GM21529 (cell line): ENCODE measurements at regions not wholly inside any gene's neighbourhood (a gene's known extent, or its start where the extent isn't known, plus 50 kb on each side); places are given as distances from the start of the nearest gene placed in this dataset.
"Not testable (repeated sequence)": the region's sequence is repeated elsewhere in the genome, so short reads cannot be mapped to it uniquely, and the experiment has no call there.

Experiments used
- ATAC-seq: cut with Tn5 transposase; IDR thresholded peaks from one replicate; pipeline ENCODE4 v1.9.1; 2021; ENCODE audit not compliant: unreplicated experiment

- ATAC-seq = no peak
Observed at GRCh38 chr12:58695263-58695662, 225.0 kb downstream of the LRIG3 start.

GRCh38 chr12:58701536-58701935, 218.8 kb downstream of the LRIG3 start:
- no peak for ATAC-seq

- no peak for ATAC-seq
Observed at GRCh38 chr12:58703866-58704265, 216.4 kb downstream of the LRIG3 start.

- not testable (repeated sequence) for ATAC-seq
Observed at GRCh38 chr12:58704770-58705169, 215.5 kb downstream of the LRIG3 start.

- ATAC-seq = no peak
Observed at GRCh38 chr12:58710901-58711300, 209.4 kb downstream of the LRIG3 start.

- ATAC-seq = no peak
Observed at GRCh38 chr12:58711974-58712373, 208.3 kb downstream of the LRIG3 start.

GRCh38 chr12:58712976-58713375, 207.3 kb downstream of the LRIG3 start:
- ATAC-seq = no peak

- no peak for ATAC-seq
Observed at GRCh38 chr12:58719161-58719560, 201.1 kb downstream of the LRIG3 start.

GRCh38 chr12:58720421-58720820, 199.9 kb downstream of the LRIG3 start:
- no peak for ATAC-seq

- no peak for ATAC-seq
Observed at GRCh38 chr12:58725400-58726105, 194.8 kb downstream of the LRIG3 start.

- no peak for ATAC-seq
Observed at GRCh38 chr12:58727521-58727920, 192.8 kb downstream of the LRIG3 start.

GRCh38 chr12:58728397-58728796, 191.9 kb downstream of the LRIG3 start:
- ATAC-seq = no peak

- no peak for ATAC-seq
Observed at GRCh38 chr12:58731096-58731495, 189.2 kb downstream of the LRIG3 start.

- no peak for ATAC-seq
Observed at GRCh38 chr12:58732894-58733293, 187.4 kb downstream of the LRIG3 start.

GRCh38 chr12:58741226-58741625, 179.1 kb downstream of the LRIG3 start:
- ATAC-seq = no peak

- no peak for ATAC-seq
Observed at GRCh38 chr12:58745348-58746125, 174.8 kb downstream of the LRIG3 start.

GRCh38 chr12:58747533-58747932, 172.8 kb downstream of the LRIG3 start:
- no peak for ATAC-seq

GRCh38 chr12:58750484-58750883, 169.8 kb downstream of the LRIG3 start:
- no peak for ATAC-seq

GRCh38 chr12:58757422-58757821, 162.9 kb downstream of the LRIG3 start:
- no peak for ATAC-seq

GRCh38 chr12:58759745-58760144, 160.6 kb downstream of the LRIG3 start:
- ATAC-seq = not testable (repeated sequence)

- no peak for ATAC-seq
Observed at GRCh38 chr12:58761308-58761707, 159.0 kb downstream of the LRIG3 start.
